Fibroblast of the aortic adventitia (primary cell): ENCODE measurements at regions not wholly inside any gene's neighbourhood (a gene's known extent, or its start where the extent isn't known, plus 50 kb on each side); places are given as distances from the start of the nearest gene placed in this dataset.
A peak's percentile ranks its signal among the peaks of the same experiment; 100 is the strongest.

ENCODE experiments used
- DNase-seq: peaks from one replicate; pipeline ENCODE4 v3.0.0-alpha.2; 2010; ENCODE audit warnings: low read depth
- H3K4me3 ChIP-seq: 2 replicates; pipeline ENCODE4 v1.5.1; 2011; ENCODE audit warnings: low read depth, mild to moderate bottlenecking, control low read depth, low read length, moderate library complexity
- TF ChIP-seq, protein P1 (sequence below): IDR thresholded peaks from 2 replicates; pipeline ENCODE4 v1.5.1; 2011; ENCODE audit warnings: mild to moderate bottlenecking, low read length, control low read depth, inconsistent platforms; ENCODE audit not compliant: insufficient read depth

- peak; percentile 40 for DNase-seq
- TF ChIP-seq, protein P1, sequence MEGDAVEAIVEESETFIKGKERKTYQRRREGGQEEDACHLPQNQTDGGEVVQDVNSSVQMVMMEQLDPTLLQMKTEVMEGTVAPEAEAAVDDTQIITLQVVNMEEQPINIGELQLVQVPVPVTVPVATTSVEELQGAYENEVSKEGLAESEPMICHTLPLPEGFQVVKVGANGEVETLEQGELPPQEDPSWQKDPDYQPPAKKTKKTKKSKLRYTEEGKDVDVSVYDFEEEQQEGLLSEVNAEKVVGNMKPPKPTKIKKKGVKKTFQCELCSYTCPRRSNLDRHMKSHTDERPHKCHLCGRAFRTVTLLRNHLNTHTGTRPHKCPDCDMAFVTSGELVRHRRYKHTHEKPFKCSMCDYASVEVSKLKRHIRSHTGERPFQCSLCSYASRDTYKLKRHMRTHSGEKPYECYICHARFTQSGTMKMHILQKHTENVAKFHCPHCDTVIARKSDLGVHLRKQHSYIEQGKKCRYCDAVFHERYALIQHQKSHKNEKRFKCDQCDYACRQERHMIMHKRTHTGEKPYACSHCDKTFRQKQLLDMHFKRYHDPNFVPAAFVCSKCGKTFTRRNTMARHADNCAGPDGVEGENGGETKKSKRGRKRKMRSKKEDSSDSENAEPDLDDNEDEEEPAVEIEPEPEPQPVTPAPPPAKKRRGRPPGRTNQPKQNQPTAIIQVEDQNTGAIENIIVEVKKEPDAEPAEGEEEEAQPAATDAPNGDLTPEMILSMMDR = no peak
- no peak overlapping the region for H3K4me3 ChIP-seq
Measured at GRCh38 chr4:167724941-167725340, 367.4 kb upstream of the ANXA10 start.

DNA sequence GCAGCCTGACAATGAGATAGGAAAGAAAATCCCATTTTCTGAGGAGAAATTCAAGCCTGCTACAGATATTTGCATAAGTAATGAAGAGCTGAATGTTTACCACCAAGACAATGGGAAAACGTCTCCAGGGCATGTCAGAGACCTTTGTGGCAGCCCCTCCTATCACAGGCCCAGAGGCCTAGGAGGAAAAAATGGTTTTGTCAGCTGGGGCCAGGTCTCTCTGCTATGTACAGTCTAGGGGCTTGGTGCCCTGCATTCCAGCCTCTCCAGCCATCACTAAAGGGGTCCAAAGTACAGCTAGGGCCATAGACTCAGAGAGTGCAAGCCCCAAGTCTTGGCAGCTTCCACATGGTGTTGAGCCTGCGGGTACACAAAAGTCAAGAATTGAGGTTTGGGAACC, 361.6 kb upstream of the ANXA10 start:
- DNase-seq = no peak
- TF ChIP-seq, protein P1 = no peak
- H3K4me3 ChIP-seq = no peak overlapping the region

- TF ChIP-seq, protein P1 = no peak
- no peak overlapping the region for H3K4me3 ChIP-seq
- no peak for DNase-seq
Measured at GRCh38 chr4:167745024-167745687, 347.2 kb upstream of the ANXA10 start.

GRCh38 chr4:167767281-167767680, 325.1 kb upstream of the ANXA10 start:
- no peak for DNase-seq
- TF ChIP-seq, protein P1 = no peak
- no peak overlapping the region for H3K4me3 ChIP-seq

- H3K4me3 ChIP-seq = no peak overlapping the region
- no peak for DNase-seq
- TF ChIP-seq, protein P1 = no peak
Measured at GRCh38 chr4:167774646-167775045, 317.7 kb upstream of the ANXA10 start.

GRCh38 chr4:167775375-167775774, 317.0 kb upstream of the ANXA10 start:
- H3K4me3 ChIP-seq = no peak overlapping the region
- DNase-seq = no peak
- TF ChIP-seq, protein P1 = no peak

GRCh38 chr4:167779280-167779679, 313.1 kb upstream of the ANXA10 start:
- no peak overlapping the region for H3K4me3 ChIP-seq
- DNase-seq = no peak
- TF ChIP-seq, protein P1 = no peak
